Activated T-helper 9 cell treated with anti-CD3 and anti-CD28 coated beads, Interleukin-2, amount 50 U/mL, for 16 hours (primary cell): ENCODE measurements at regions not wholly inside any gene's neighbourhood (a gene's known extent, or its start where the extent isn't known, plus 50 kb on each side); places are given as distances from the start of the nearest gene placed in this dataset.
A peak's percentile ranks its signal among the peaks of the same experiment; 100 is the strongest.
"Not testable (repeated sequence)": the region's sequence is repeated elsewhere in the genome, so short reads cannot be mapped to it uniquely, and the experiment has no call there.

Source experiments
- DNase-seq: peaks from one replicate; pipeline ENCODE4 v3.0.0-alpha.2; 2020; ENCODE audit warnings: low read depth

DNA sequence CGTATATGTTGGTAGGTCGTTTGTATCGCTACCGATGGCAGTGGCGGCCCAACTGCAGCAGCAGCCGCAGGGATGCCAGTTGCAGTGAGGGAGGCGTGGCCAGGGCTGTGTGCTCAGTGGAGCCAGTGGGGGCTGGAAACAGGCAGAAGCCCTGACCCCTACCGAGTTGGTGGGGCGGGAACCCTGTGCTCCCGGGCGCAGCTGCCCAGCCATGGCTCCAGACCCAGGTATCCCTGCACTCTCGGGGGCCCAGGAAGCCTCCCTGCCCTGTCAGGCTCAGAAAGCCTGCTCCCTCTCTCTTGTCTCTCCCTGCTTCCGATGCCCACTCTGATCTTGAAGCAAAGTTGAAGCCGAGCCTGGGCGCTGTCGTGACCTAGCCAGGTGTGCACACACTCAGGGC lies 78.6 kb upstream of the ITGB1 start:
- DNase-seq = no peak

GRCh38 chr10:33035411-33035810 lies 77.4 kb upstream of the ITGB1 start:
- DNase-seq = no peak

GRCh38 chr10:33034931-33035330 lies 76.9 kb upstream of the ITGB1 start:
- no peak for DNase-seq

- no peak for DNase-seq
These were observed 74.7 kb upstream of the ITGB1 start for GRCh38 chr10:33032654-33033151.

GRCh38 chr10:33031815-33032653 lies 74.0 kb upstream of the ITGB1 start:
- DNase-seq = no peak

DNA sequence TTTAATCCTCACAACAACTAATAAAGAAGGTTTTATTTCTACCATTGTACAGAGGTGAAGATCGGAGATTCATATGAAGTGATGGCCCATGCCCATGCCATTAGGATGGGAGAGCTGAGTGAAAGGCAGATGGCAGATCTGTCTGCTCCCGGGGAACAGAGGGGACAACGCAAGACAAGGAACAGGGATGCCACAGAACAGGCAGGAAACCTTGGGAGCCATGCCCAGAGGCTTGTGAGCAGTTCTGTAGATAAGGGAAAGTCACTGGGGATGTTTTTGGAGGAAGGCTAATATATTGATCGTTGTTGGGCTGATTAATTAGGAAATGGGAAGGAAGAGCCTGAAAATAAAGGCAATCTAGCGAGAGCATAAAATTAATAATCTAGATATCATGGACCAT lies 73.1 kb upstream of the ITGB1 start:
- no peak for DNase-seq

- not testable (repeated sequence) for DNase-seq
These were observed 70.5 kb upstream of the ITGB1 start for GRCh38 chr10:33028515-33028914.

DNA sequence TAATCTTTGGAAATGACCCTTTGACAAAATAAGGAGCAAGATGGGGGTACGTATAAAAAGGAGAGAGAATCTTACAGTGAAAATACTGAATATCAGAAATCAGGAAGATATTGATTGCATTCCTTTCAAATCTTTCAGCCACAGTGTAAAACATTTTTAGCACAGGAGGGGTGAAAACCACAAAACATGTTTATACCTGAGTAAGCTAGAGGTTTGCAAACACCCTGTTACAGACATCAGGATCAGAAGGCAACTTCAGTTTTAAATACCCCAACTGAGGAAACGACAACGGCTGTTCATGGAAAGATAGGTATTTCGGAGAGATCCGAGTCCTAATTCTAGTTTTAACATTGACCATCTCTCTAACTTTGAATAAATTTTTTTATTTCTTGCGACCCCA lies 69.1 kb upstream of the ITGB1 start:
- no peak for DNase-seq

DNA sequence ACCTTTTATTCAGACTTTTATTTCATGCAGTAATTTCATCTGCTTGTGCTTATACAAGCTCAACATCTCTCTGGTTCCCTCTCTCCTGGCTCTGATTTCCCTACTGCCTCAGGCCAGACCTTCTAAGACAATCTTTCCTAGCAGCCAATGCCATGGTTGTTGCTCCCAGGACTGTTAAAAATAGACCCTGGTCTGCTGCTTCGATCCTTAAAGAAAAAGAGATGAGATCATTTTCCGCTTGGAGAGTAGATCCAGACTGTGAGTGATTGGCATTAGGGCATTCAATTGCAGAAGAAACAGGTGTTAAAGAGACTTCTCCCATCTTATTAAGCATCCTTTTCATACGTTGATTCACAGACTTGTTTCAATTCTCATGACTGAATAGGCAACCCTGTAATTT lies 68.4 kb upstream of the ITGB1 start:
- no peak for DNase-seq

DNA sequence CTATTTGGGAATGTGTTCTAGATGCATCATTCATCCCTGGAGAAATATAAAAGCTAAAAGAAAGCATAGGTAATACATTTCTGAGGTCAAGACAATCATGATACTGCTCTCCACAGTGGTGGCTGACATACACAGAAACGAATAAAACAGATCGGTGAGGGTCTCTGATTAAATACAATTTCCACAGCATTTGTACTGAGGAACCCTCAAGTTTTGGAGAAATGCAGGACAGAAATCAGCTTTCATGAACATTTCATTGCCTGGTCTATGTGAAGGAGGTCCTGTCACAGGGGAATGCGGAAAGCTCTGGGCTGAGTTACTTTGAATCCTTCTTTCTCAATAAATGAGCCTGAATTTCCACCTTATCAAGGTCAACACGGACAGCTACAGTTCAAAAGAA lies 67.9 kb upstream of the ITGB1 start:
- no peak for DNase-seq

GRCh38 chr10:33025039-33025438 lies 67.0 kb upstream of the ITGB1 start:
- DNase-seq = no peak

DNA sequence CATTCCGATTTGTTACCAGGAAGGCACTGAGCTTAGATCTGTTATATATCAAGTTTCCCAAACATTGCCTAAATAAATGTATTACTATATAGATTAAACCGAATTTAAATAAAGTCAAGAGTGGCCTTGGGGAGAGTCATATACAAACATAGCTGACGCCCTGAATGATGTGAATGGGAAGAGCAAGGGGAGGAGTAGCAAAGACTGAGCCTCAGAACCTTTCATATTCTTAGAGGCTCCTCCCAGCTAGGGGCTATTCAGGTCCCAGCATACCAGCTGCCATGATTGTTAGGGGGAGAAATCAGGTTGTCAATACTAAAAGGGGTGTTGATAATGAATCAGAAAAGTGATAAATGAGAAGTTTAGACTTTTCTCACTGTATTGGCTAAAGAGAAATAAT lies 64.7 kb upstream of the ITGB1 start:
- DNase-seq = no peak

DNA sequence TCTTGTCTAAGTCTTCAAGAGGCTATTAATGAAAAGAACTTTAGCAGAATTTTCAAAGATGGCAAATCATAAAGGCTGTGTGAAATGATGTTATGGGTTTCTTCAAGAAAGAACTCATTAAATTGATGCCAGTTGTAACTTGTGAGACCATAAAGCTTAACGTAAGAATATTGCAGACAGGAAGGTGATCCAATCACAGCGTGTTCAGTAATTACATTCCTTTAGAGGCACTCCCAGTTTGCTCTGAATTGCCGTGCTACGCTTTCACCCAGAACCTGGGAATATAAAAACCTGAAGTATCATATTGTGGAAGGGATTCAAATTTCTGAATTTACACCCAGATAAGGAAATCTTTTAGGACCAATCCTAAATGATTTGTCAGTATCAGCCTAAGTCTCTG lies 64.1 kb upstream of the ITGB1 start:
- DNase-seq = no peak

DNA sequence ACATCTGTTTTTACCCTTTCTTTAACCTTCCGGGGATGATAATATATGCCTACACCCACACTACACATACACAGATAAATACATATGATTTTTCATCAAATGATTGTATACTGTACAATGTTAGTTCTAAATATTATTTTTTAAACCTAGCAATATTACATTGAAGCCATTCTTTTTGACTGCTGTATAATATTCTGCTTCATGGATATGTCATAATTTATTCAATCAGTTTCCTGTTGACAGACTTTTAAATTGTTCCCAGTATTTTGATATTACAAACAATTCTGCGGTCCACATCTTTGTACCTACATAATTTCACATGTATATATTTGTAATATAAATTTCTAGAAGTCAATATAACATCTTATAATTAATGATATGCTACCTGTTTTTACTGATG lies 59.0 kb upstream of the ITGB1 start:
- no peak for DNase-seq

GRCh38 chr10:33015761-33016547 lies 57.9 kb upstream of the ITGB1 start:
- no peak for DNase-seq

DNA sequence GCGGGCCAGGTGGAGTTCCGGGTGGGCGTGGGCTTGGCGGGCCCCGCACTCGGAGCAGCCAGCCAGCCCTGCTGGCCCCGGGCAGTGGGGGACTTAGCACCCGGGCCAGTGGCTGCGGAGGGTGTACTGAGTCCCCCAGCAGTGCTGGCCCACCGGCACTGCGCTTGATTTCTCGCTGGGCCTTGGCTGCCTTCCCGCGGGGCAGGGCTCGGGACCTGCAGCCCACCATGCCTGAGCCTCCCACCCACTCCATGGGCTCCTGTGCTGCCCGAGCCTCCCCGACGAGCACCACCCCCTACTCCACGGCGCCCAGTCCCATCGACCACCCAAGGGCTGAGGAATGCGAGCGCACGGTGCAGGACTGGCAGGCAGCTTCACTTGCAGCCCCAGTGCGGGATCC lies 55.3 kb upstream of the ITGB1 start:
- not testable (repeated sequence) for DNase-seq

- no peak for DNase-seq
These were observed 54.3 kb upstream of the ITGB1 start for GRCh38 chr10:33012306-33012705.

GRCh38 chr10:33010132-33011037 lies 52.4 kb upstream of the ITGB1 start:
- DNase-seq = no peak

GRCh38 chr10:33009244-33010131 lies 51.5 kb upstream of the ITGB1 start:
- no peak for DNase-seq

- peak; percentile 24 for DNase-seq
These were observed 50.6 kb upstream of the ITGB1 start for GRCh38 chr10:33008499-33009243.
